Activated T-cell treated with anti-CD3 and anti-CD28 coated beads, Interleukin-2, amount 50 U/mL, for 72 hours (primary cell): ENCODE measurements at regions not wholly inside any gene's neighbourhood (a gene's known extent, or its start where the extent isn't known, plus 50 kb on each side); places are given as distances from the start of the nearest gene placed in this dataset.

Experiments
- ATAC-seq, 2 donors: fragments of 150-1000 bp; cut with Tn5 transposase; replicated peaks in 1 of 2; 2 replicates each; pipeline ENCODE4 v1.10.0; 2021; ENCODE audit warnings: moderate library complexity in 2 of 2, mild to moderate bottlenecking in 1 of 2
- DNase-seq, 2 donors: peaks; one replicate each; pipeline ENCODE4 v3.0.0; 2021 to 2022; ENCODE audit warnings: mixed read lengths in 1 of 2
- H3K27ac Mint-ChIP-seq: one replicate; pipeline ENCODE4 v1.8.0; 2022; ENCODE audit warnings: mild to moderate bottlenecking, moderate library complexity, mixed read lengths
- H3K27me3 Mint-ChIP-seq: one replicate; pipeline ENCODE4 v1.8.0; 2022; ENCODE audit warnings: low read depth, mixed read lengths
- H3K36me3 Mint-ChIP-seq, 2 donors: one replicate each; pipeline ENCODE4 v1.8.0; 2022; ENCODE audit warnings: mixed read lengths in 2 of 2, mild to moderate bottlenecking in 1 of 2; ENCODE audit not compliant: insufficient read depth in 2 of 2
- H3K4me1 Mint-ChIP-seq: one replicate; pipeline ENCODE4 v1.8.0; 2022; ENCODE audit warnings: low read depth, mixed read lengths
- H3K4me3 Mint-ChIP-seq, 2 donors: one replicate each; pipeline ENCODE4 v1.8.0; 2022; ENCODE audit warnings: mild to moderate bottlenecking in 2 of 2, mixed read lengths in 2 of 2, moderate library complexity in 2 of 2
- H3K9me3 Mint-ChIP-seq, 2 donors: one replicate each; pipeline ENCODE4 v1.8.0; 2022; ENCODE audit warnings: mixed read lengths in 2 of 2

- peaks cover 10% of the 10 kb centered on the region for H3K27me3 Mint-ChIP-seq
- peaks cover 74% of the 10 kb centered on the region for H3K4me1 Mint-ChIP-seq
- peaks cover 0 to 2% of the 10 kb centered on the region in 2 donors for H3K9me3 Mint-ChIP-seq
- peaks cover 7 to 12% of the 10 kb centered on the region in 2 donors for H3K36me3 Mint-ChIP-seq
- H3K4me3 Mint-ChIP-seq, result peak overlapping the region; percentile 78 to 96
- ATAC-seq (peak; percentile 61 to 62), DNase-seq (peak in 1 of 2 donors; percentile 29)
- H3K27ac Mint-ChIP-seq, result peak overlapping the region; percentile 98
These were observed 178.2 kb upstream of the LPP start for GRCh38 chr3:187975561-187976364.

- peak overlapping the region; percentile 78 to 96 for H3K4me3 Mint-ChIP-seq
- peak; percentile 52 to 67 for DNase-seq
These were observed 177.5 kb upstream of the LPP start for GRCh38 chr3:187976365-187976900.

GRCh38 chr3:187977659-187978058, 176.3 kb upstream of the LPP start:
- ATAC-seq (no peak), DNase-seq (no peak)
- peaks cover 0 to 2% of the 10 kb centered on the region in 2 donors for H3K9me3 Mint-ChIP-seq
- H3K27ac Mint-ChIP-seq, result no peak overlapping the region
- H3K4me3 Mint-ChIP-seq, result no peak overlapping the region
- H3K4me1 Mint-ChIP-seq, result peaks cover 79% of the 10 kb centered on the region
- no peaks in the 10 kb centered on the region for H3K27me3 Mint-ChIP-seq
- H3K36me3 Mint-ChIP-seq, result peaks cover 7 to 12% of the 10 kb centered on the region in 2 donors

More at GRCh38 chr3:187976365-187976900, 177.5 kb upstream of the LPP start:
- peaks cover 0 to 2% of the 10 kb centered on the region in 2 donors for H3K9me3 Mint-ChIP-seq
- H3K27ac Mint-ChIP-seq, result peak overlapping the region; percentile 98
- ATAC-seq, result peak; percentile 75 to 76
- peaks cover 78% of the 10 kb centered on the region for H3K4me1 Mint-ChIP-seq
- peaks cover 7% of the 10 kb centered on the region for H3K27me3 Mint-ChIP-seq
- peaks cover 7 to 12% of the 10 kb centered on the region in 2 donors for H3K36me3 Mint-ChIP-seq

- Mint-ChIP-seq H3K4me3 (no peak overlapping the region), H3K36me3 (peaks cover 7 to 12% of the 10 kb centered on the region in 2 donors), H3K4me1 (peaks cover 79% of the 10 kb centered on the region), H3K27ac (no peak overlapping the region), H3K27me3 (no peaks in the 10 kb centered on the region), H3K9me3 (peaks cover 0 to 2% of the 10 kb centered on the region in 2 donors)
- ATAC-seq (no peak), DNase-seq (no peak)
These were observed 175.4 kb upstream of the LPP start for GRCh38 chr3:187978433-187979011.

GRCh38 chr3:187979564-187979963, 174.4 kb upstream of the LPP start:
- Mint-ChIP-seq H3K9me3 (peaks cover 0 to 2% of the 10 kb centered on the region in 2 donors), H3K4me1 (peaks cover 70% of the 10 kb centered on the region), H3K36me3 (peaks cover 7 to 12% of the 10 kb centered on the region in 2 donors), H3K27me3 (no peaks in the 10 kb centered on the region), H3K4me3 (peak overlapping the region in 1 of 2 donors; percentile 0), H3K27ac (no peak overlapping the region)
- DNase-seq, result no peak
- no peak for ATAC-seq

- DNase-seq, result no peak
- no peak for ATAC-seq
- Mint-ChIP-seq H3K27me3 (no peaks in the 10 kb centered on the region), H3K36me3 (peaks cover 7 to 12% of the 10 kb centered on the region in 2 donors), H3K4me1 (peaks cover 68% of the 10 kb centered on the region), H3K9me3 (peaks cover 2% of the 10 kb centered on the region in 2 donors), H3K4me3 (no peak overlapping the region), H3K27ac (no peak overlapping the region)
These were observed 173.1 kb upstream of the LPP start for GRCh38 chr3:187980861-187981260.

- Mint-ChIP-seq H3K4me1 (peaks cover 70% of the 10 kb centered on the region), H3K9me3 (peaks cover 2 to 3% of the 10 kb centered on the region in 2 donors), H3K27me3 (no peaks in the 10 kb centered on the region), H3K27ac (no peak overlapping the region), H3K4me3 (no peak overlapping the region), H3K36me3 (peaks cover 4 to 8% of the 10 kb centered on the region in 2 donors)
- ATAC-seq (no peak), DNase-seq (no peak)
These were observed 171.8 kb upstream of the LPP start for GRCh38 chr3:187982142-187982541.

- H3K4me1 Mint-ChIP-seq, result peaks cover 72% of the 10 kb centered on the region
- ATAC-seq (no peak), DNase-seq (no peak)
- no peak overlapping the region for H3K27ac Mint-ChIP-seq
- peaks cover 0 to under 1% of the 10 kb centered on the region in 2 donors for H3K36me3 Mint-ChIP-seq
- peaks cover 0 to 3% of the 10 kb centered on the region in 2 donors for H3K9me3 Mint-ChIP-seq
- H3K4me3 Mint-ChIP-seq, result no peak overlapping the region
- H3K27me3 Mint-ChIP-seq, result no peaks in the 10 kb centered on the region
These were observed 170.4 kb upstream of the LPP start for GRCh38 chr3:187983484-187984124.

GRCh38 chr3:187985647-187986046, 168.3 kb upstream of the LPP start:
- DNase-seq, result no peak
- H3K4me3 Mint-ChIP-seq, result no peak overlapping the region
- H3K36me3 Mint-ChIP-seq, result no peaks in the 10 kb centered on the region
- peaks cover 66% of the 10 kb centered on the region for H3K4me1 Mint-ChIP-seq
- H3K9me3 Mint-ChIP-seq, result peaks cover 0 to 3% of the 10 kb centered on the region in 2 donors
- no peak for ATAC-seq
- H3K27me3 Mint-ChIP-seq, result no peaks in the 10 kb centered on the region
- H3K27ac Mint-ChIP-seq, result no peak overlapping the region

GRCh38 chr3:187986514-187986934, 167.4 kb upstream of the LPP start:
- peaks cover 63% of the 10 kb centered on the region for H3K4me1 Mint-ChIP-seq
- ATAC-seq (peak; percentile 82 to 92), DNase-seq (peak; percentile 64 to 65)
- no peaks in the 10 kb centered on the region for H3K36me3 Mint-ChIP-seq
- peaks cover 3 to 6% of the 10 kb centered on the region in 2 donors for H3K9me3 Mint-ChIP-seq
- H3K4me3 Mint-ChIP-seq, result peak overlapping the region; percentile 56 to 64
- no peaks in the 10 kb centered on the region for H3K27me3 Mint-ChIP-seq
- peak overlapping the region; percentile 59 for H3K27ac Mint-ChIP-seq

- Mint-ChIP-seq H3K9me3 (peaks cover 3 to 6% of the 10 kb centered on the region in 2 donors), H3K36me3 (no peaks in the 10 kb centered on the region), H3K27ac (peak overlapping the region; percentile 10), H3K4me1 (peaks cover 60% of the 10 kb centered on the region), H3K4me3 (peak overlapping the region; percentile 56 to 64), H3K27me3 (no peaks in the 10 kb centered on the region)
- ATAC-seq (no peak), DNase-seq (no peak)
These were observed 166.8 kb upstream of the LPP start for GRCh38 chr3:187987187-187987586.

GRCh38 chr3:187987924-187988323, 166.0 kb upstream of the LPP start:
- peak; percentile 83 to 86 for ATAC-seq
- Mint-ChIP-seq H3K36me3 (peaks cover 0 to under 1% of the 10 kb centered on the region in 2 donors), H3K27ac (no peak overlapping the region), H3K9me3 (peaks cover 3 to 7% of the 10 kb centered on the region in 2 donors), H3K4me1 (peaks cover 61% of the 10 kb centered on the region), H3K4me3 (peak overlapping the region; percentile 56 to 64), H3K27me3 (no peaks in the 10 kb centered on the region)
- peak; percentile 53 to 66 for DNase-seq
